ENCODE measurements at regions not wholly inside any gene's neighbourhood (a gene's known extent, or its start where the extent isn't known, plus 50 kb on each side); places are given as distances from the start of the nearest gene placed in this dataset.

- TF ChIP-seq, protein P1, sequence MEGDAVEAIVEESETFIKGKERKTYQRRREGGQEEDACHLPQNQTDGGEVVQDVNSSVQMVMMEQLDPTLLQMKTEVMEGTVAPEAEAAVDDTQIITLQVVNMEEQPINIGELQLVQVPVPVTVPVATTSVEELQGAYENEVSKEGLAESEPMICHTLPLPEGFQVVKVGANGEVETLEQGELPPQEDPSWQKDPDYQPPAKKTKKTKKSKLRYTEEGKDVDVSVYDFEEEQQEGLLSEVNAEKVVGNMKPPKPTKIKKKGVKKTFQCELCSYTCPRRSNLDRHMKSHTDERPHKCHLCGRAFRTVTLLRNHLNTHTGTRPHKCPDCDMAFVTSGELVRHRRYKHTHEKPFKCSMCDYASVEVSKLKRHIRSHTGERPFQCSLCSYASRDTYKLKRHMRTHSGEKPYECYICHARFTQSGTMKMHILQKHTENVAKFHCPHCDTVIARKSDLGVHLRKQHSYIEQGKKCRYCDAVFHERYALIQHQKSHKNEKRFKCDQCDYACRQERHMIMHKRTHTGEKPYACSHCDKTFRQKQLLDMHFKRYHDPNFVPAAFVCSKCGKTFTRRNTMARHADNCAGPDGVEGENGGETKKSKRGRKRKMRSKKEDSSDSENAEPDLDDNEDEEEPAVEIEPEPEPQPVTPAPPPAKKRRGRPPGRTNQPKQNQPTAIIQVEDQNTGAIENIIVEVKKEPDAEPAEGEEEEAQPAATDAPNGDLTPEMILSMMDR (IDR thresholded peaks at IDR 0.05; ENCODE audit: low read depth, low read length, poor library complexity, severe bottlenecking), result no peak
- TF ChIP-seq EZH2phosphoT487 (IDR thresholded peaks at IDR 0.05; ENCODE audit: borderline replicate concordance, low read length), result no peak
Measured at GRCh38 chr11:97461934-97462333, 1072.1 kb downstream of the JRKL start.
